DND-41 (cell line): ENCODE measurements at regions not wholly inside any gene's neighbourhood (a gene's known extent, or its start where the extent isn't known, plus 50 kb on each side); places are given as distances from the start of the nearest gene placed in this dataset.

ENCODE experiments used
- ATAC-seq: fragments of 200-7000 bp; cut with Tn5 transposase; 3 replicates; pipeline ENCODE4 v1.9.1; 2021; ENCODE audit warnings: low read depth; ENCODE audit not compliant: insufficient read depth
- DNase-seq: peaks from one replicate; pipeline ENCODE4 v3.0.0-alpha.2; 2020
- H2AFZ ChIP-seq: 2 replicates; pipeline ENCODE4 v1.6.0; 2012; ENCODE audit warnings: low read depth, low read length
- H3K27ac ChIP-seq: 2 replicates; pipeline ENCODE4 v1.5.1; 2012; ENCODE audit warnings: low read length, inconsistent platforms
- H3K27me3 ChIP-seq: fragments of 200-600 bp; sonication (generic); 2 replicates; pipeline ENCODE4 v1.6.0; 2012; ENCODE audit warnings: low read length, mild to moderate bottlenecking, inconsistent platforms; ENCODE audit not compliant: insufficient read depth, poor library complexity
- H3K36me3 ChIP-seq: 2 replicates; pipeline ENCODE4 v1.5.1; 2012; ENCODE audit warnings: low read length, inconsistent platforms; ENCODE audit not compliant: insufficient read depth
- H3K4me1 ChIP-seq: 2 replicates; pipeline ENCODE4 v1.5.1; 2012; ENCODE audit warnings: mild to moderate bottlenecking, low read length; ENCODE audit not compliant: insufficient read depth
- H3K4me2 ChIP-seq: 2 replicates; pipeline ENCODE4 v1.6.0; 2012; ENCODE audit warnings: mild to moderate bottlenecking, moderate library complexity, low read length, inconsistent platforms; ENCODE audit not compliant: insufficient read depth
- H3K4me3 ChIP-seq, 2 experiments: fragments of 200-600 bp in 1 of 2; shearing (Covaris generic) in 1 of 2; 2 replicates each; pipeline ENCODE4 v1.5.1; 2012 to 2016; ENCODE audit warnings: inconsistent platforms in 2 of 2, low read length in 2 of 2, mild to moderate bottlenecking in 2 of 2, low read depth in 1 of 2, moderate library complexity in 1 of 2
- H3K79me2 ChIP-seq: 2 replicates; pipeline ENCODE4 v1.6.0; 2012; ENCODE audit warnings: low read length, inconsistent platforms; ENCODE audit not compliant: insufficient read depth
- H3K9ac ChIP-seq: 2 replicates; pipeline ENCODE4 v1.6.0; 2012; ENCODE audit warnings: low read depth, mild to moderate bottlenecking, inconsistent platforms, low read length, moderate library complexity
- H3K9me3 ChIP-seq: 2 replicates; pipeline ENCODE4 v1.5.1; 2012; ENCODE audit warnings: low read length, moderate library complexity, mild to moderate bottlenecking, inconsistent platforms; ENCODE audit not compliant: insufficient read depth, severe bottlenecking
- H4K20me1 ChIP-seq: 2 replicates; pipeline ENCODE4 v1.6.0; 2012; ENCODE audit warnings: low read length; ENCODE audit not compliant: insufficient read depth
- CTCF ChIP-seq: IDR thresholded peaks from 2 replicates; pipeline ENCODE4 v1.5.1; 2012; ENCODE audit warnings: borderline replicate concordance, low read length, moderate library complexity, mild to moderate bottlenecking; ENCODE audit not compliant: poor library complexity, severe bottlenecking; ENCODE audit errors: extremely low read depth
- EZH2 ChIP-seq: IDR thresholded peaks from 3 replicates; pipeline ENCODE4 v1.6.1; 2012; ENCODE audit warnings: borderline replicate concordance, low read depth, mild to moderate bottlenecking, moderate library complexity, low read length, inconsistent platforms; ENCODE audit not compliant: severe bottlenecking

GRCh38 chr15:77557564-77557963, 75.1 kb downstream of the LINGO1 start:
- no peak overlapping the region for H2AFZ ChIP-seq
- H3K4me2 ChIP-seq: no peak overlapping the region
- H3K4me3 ChIP-seq: no peak overlapping the region
- no peaks in the 10 kb centered on the region for H3K27me3 ChIP-seq
- H3K9me3 ChIP-seq: no peaks in the 10 kb centered on the region
- TF ChIP-seq EZH2 (no peak), CTCF (no peak)
- no peak overlapping the region for H3K27ac ChIP-seq
- DNase-seq (no peak), ATAC-seq (no peak)
- no peaks in the 10 kb centered on the region for H3K36me3 ChIP-seq
- no peaks in the 10 kb centered on the region; the same call in 1 of the 2 replicates for H4K20me1 ChIP-seq
- no peaks in the 10 kb centered on the region for H3K79me2 ChIP-seq
- no peak overlapping the region for H3K9ac ChIP-seq
- H3K4me1 ChIP-seq: no peaks in the 10 kb centered on the region

GRCh38 chr15:77557144-77557543, 75.6 kb downstream of the LINGO1 start:
- no peak overlapping the region for H2AFZ ChIP-seq
- DNase-seq: no peak
- H3K9me3 ChIP-seq: no peaks in the 10 kb centered on the region
- H3K9ac ChIP-seq: no peak overlapping the region
- no peak overlapping the region for H3K27ac ChIP-seq
- no peaks in the 10 kb centered on the region for H3K79me2 ChIP-seq
- no peak overlapping the region for H3K4me2 ChIP-seq
- H3K27me3 ChIP-seq: no peaks in the 10 kb centered on the region
- no peaks in the 10 kb centered on the region for H3K4me1 ChIP-seq
- H4K20me1 ChIP-seq: no peaks in the 10 kb centered on the region; the same call in 1 of the 2 replicates
- H3K4me3 ChIP-seq: no peak overlapping the region
- TF ChIP-seq CTCF (no peak), EZH2 (no peak)
- ATAC-seq: no peak
- H3K36me3 ChIP-seq: no peaks in the 10 kb centered on the region

GRCh38 chr15:77556622-77557021, 76.1 kb downstream of the LINGO1 start:
- ATAC-seq (no peak), DNase-seq (no peak)
- Histone ChIP-seq H3K4me1 (no peaks in the 10 kb centered on the region), H3K79me2 (no peaks in the 10 kb centered on the region), H4K20me1 (no peaks in the 10 kb centered on the region; the same call in 1 of the 2 replicates), H3K36me3 (no peaks in the 10 kb centered on the region), H3K27ac (no peak overlapping the region), H3K9ac (no peak overlapping the region), H3K4me2 (no peak overlapping the region), H3K9me3 (no peaks in the 10 kb centered on the region), H3K27me3 (no peaks in the 10 kb centered on the region), H2AFZ (no peak overlapping the region), H3K4me3 (no peak overlapping the region)
- TF ChIP-seq CTCF (no peak), EZH2 (no peak)

- ATAC-seq: no peak
- Histone ChIP-seq H3K4me3 (no peak overlapping the region), H4K20me1 (no peaks in the 10 kb centered on the region; the same call in none of the 2 replicates), H3K79me2 (no peaks in the 10 kb centered on the region), H3K9ac (no peak overlapping the region), H3K4me1 (no peaks in the 10 kb centered on the region), H3K4me2 (no peak overlapping the region), H3K27ac (no peak overlapping the region), H3K9me3 (no peaks in the 10 kb centered on the region), H2AFZ (no peak overlapping the region), H3K36me3 (no peaks in the 10 kb centered on the region), H3K27me3 (no peaks in the 10 kb centered on the region)
- DNase-seq: no peak
- TF ChIP-seq EZH2: no peak
- TF ChIP-seq CTCF: no peak
Observed at GRCh38 chr15:77555232-77555631, 77.5 kb downstream of the LINGO1 start.
